ENCODE measurements at regions not wholly inside any gene's neighbourhood (a gene's known extent, or its start where the extent isn't known, plus 50 kb on each side); places are given as distances from the start of the nearest gene placed in this dataset.

DNA sequence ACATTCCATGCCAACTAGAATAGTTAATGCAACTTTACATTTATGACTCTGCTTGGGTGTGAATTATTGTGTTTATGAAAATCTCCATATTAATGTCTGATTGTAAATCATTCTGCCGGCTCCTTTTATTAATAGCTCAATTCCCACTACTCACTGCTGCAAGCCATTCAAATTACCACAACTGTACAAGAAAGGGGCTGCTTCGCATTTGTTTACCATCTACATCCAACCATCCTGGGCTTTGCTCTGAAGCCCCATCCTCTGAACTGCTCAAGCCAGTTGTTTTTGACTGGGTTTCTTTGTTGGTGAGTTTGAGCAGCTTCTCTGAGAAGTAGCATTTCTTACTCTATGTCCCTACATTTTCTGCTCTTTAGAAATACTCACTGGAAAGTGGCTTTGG, 451.6 kb upstream of the CADM1 start:
- H3K4me3 Mint-ChIP-seq: no peak overlapping the region
- H3K9me3 Mint-ChIP-seq: peaks cover 10% of the 10 kb centered on the region
- no peak overlapping the region for H3K27ac Mint-ChIP-seq
- H3K27me3 Mint-ChIP-seq: peaks cover 6% of the 10 kb centered on the region
- no peaks in the 10 kb centered on the region for H3K4me1 Mint-ChIP-seq (ENCODE audit: low read depth)
- no peaks in the 10 kb centered on the region for H3K36me3 Mint-ChIP-seq (ENCODE audit: low read depth)

DNA sequence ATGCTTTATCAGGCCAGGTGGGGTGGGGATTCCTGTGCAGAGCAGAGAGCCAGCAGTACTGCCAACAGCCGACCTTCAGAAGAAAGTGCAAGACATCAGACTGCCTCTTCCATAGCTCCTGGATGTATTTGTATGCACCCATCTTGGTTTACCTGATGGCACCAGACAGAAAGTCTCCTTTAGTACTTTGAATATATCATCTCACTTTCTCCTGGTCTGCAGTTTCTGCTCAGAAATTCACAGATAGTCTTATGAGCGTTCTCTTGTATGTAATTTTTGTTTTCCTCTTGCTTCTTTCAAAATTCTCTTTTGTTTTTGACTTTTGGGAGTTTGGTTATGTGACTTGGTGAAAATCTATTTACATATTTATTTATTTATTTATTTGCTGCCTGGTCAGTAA, 446.4 kb upstream of the CADM1 start:
- Mint-ChIP-seq H3K4me1 (ENCODE audit: low read depth) (no peaks in the 10 kb centered on the region), H3K27me3 (peaks cover under 1% of the 10 kb centered on the region), H3K27ac (no peak overlapping the region), H3K4me3 (no peak overlapping the region), H3K9me3 (peaks cover 21% of the 10 kb centered on the region), H3K36me3 (ENCODE audit: low read depth) (no peaks in the 10 kb centered on the region)

DNA sequence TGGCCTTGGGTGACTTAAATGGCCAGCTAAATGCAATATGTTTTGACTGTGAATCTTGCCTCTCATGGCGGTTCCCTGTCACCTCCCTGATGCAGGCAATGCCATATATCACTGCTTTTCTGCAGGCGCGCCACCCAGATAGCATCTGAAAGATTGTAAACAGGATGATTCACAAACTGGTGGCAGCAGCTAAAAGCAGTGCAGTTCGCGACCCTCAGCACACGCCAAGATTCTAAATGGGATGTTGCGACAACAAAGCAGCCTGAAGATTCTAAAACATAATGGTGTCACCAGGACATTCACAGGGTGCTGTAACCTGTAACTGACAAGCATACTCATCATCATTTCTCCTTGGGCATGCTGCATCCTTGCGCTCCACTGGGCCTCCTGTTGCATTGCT, 440.4 kb upstream of the CADM1 start:
- Mint-ChIP-seq H3K36me3 (ENCODE audit: low read depth) (no peaks in the 10 kb centered on the region), H3K4me1 (ENCODE audit: low read depth) (peaks cover 5% of the 10 kb centered on the region), H3K9me3 (peaks cover 12% of the 10 kb centered on the region), H3K27me3 (no peaks in the 10 kb centered on the region), H3K4me3 (no peak overlapping the region), H3K27ac (no peak overlapping the region)

DNA sequence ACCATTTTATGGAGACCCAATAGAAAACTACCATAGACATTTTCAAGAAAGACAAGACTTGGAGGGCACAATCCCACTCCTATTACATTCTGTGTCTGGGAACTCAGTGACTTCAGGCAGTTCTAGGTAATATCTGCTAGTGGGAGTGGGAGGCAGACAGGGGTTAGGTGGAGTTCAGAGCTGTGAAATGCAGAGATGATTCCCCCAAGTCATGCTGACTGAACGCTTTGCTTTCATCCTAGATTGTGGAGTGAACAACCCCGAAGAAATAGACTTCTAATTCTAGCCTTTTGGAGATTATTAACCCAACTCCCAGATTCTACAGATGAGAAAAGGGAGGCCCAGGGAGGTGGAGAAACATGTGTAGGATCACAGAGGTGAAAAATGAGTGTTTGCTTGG, 437.8 kb upstream of the CADM1 start:
- H3K9me3 Mint-ChIP-seq: peaks cover 6% of the 10 kb centered on the region
- H3K4me3 Mint-ChIP-seq: no peak overlapping the region
- peaks cover 3% of the 10 kb centered on the region for H3K27me3 Mint-ChIP-seq
- H3K27ac Mint-ChIP-seq: no peak overlapping the region
- no peaks in the 10 kb centered on the region for H3K36me3 Mint-ChIP-seq (ENCODE audit: low read depth)
- peaks cover 5% of the 10 kb centered on the region for H3K4me1 Mint-ChIP-seq (ENCODE audit: low read depth)

DNA sequence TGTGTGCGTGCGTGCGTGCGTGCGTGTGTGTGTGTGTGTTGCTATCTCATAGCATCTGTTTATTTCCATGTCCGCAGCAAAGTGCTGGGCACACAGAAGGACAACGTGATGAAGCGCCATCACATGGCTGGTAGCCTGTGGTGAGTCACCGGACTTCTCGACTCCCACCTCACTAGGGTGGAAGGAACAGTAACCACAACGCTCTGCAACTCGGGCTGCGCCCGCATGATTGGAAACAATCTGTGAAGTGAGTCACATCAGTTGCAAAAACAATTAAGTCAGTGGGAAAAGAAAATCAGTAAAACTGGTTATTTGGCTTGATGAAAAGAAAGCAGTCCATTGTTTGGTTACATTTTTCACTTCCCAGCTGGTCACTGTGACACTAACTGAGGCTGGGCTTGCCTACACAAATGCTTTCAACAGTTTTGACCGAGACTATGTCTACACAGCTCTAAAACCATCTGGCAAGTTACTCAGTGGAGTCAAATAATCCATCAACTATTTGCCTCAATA, 437.3 kb upstream of the CADM1 start:
- peaks cover 3% of the 10 kb centered on the region for H3K27me3 Mint-ChIP-seq
- peaks cover 5% of the 10 kb centered on the region for H3K4me1 Mint-ChIP-seq (ENCODE audit: low read depth)
- no peak overlapping the region for H3K4me3 Mint-ChIP-seq
- H3K27ac Mint-ChIP-seq: no peak overlapping the region
- no peaks in the 10 kb centered on the region for H3K36me3 Mint-ChIP-seq (ENCODE audit: low read depth)
- H3K9me3 Mint-ChIP-seq: peaks cover 6% of the 10 kb centered on the region

DNA sequence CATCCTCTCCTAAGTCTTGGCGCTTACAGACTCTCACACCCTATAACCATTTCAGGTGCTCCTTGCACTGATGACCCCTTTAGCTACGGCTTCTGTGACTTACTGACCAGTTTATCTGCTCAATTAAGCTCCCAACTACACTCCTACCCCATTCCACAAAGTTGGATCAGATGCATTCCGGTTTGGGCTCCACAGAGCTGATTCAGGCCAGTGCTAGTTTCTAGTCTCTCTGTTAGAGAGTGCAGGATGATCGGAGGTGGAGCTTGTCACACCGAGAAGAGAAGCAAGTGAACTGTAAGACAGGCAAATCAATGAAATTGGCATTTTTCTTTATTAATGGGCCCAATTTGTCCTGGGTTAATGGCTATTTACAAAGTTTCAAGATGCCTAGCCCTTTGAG, 436.8 kb upstream of the CADM1 start:
- Mint-ChIP-seq H3K4me1 (ENCODE audit: low read depth) (peaks cover 5% of the 10 kb centered on the region), H3K9me3 (peaks cover 6% of the 10 kb centered on the region), H3K27me3 (peaks cover 3% of the 10 kb centered on the region), H3K36me3 (ENCODE audit: low read depth) (no peaks in the 10 kb centered on the region), H3K27ac (no peak overlapping the region), H3K4me3 (no peak overlapping the region)

DNA sequence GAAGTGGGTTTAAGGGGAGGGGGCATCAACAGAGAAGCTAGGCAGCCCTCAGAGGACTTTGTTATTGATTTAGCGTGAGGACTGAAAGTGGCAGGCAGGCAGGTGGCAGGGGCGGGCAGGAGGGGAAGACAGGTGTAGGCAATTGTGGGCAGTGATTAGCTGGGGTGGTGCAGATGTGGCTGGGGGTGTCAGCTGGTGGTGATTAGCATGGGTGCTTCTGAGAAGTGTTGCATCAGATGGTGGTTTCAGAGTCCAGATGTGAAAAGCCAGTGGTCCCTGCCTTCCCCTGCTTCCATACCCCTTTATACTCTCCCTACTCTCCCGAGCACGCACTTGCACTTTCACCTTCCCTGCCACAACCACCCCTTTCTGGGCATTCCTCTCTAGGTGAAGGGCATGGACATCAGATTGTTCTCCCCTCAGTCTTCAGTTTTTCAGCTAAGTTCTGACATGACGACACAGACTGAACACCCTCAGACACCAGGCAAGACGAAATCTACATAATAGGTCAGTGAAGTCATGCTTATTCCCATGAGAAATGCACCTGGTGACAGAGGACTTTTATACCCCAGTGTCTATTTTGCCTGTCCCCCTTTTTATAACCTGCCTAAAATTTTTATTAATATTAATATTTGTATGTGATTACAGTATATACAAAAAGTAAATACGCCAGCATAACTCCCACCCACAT, 435.7 kb upstream of the CADM1 start:
- H3K9me3 Mint-ChIP-seq: no peaks in the 10 kb centered on the region
- no peak overlapping the region for H3K27ac Mint-ChIP-seq
- no peaks in the 10 kb centered on the region for H3K36me3 Mint-ChIP-seq (ENCODE audit: low read depth)
- peaks cover 3% of the 10 kb centered on the region for H3K27me3 Mint-ChIP-seq
- H3K4me3 Mint-ChIP-seq: no peak overlapping the region
- peaks cover 5% of the 10 kb centered on the region for H3K4me1 Mint-ChIP-seq (ENCODE audit: low read depth)

DNA sequence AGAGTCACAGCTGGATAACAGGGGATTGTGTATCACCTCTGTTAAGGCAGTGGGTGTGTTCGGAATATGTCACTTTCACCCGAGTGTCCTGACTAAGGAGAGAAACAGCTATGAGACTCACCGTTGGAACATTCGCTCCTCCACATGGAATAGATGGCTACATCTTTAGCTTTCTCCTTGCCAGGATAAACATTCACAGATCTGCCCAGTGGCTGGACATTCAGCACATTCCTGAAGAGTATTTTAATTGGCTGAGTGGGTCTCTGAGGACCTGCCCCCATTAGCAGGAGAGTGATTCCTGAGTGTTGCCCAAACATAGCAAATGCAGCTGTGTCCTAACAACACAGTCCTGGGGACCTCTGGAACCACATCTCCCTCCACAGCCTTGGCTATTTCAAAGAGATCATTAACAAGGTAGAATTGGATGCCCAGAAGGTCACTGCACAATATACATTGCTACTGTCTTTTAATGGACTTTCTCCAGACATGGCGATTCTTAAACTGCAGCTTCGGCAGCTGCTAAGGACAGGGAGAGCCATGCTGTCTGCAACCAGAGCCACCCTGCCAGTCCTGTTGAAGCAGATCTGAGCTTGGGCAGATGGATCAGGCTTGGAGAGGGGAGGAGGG, 435.0 kb upstream of the CADM1 start:
- H3K27me3 Mint-ChIP-seq: peaks cover 3% of the 10 kb centered on the region
- no peaks in the 10 kb centered on the region for H3K36me3 Mint-ChIP-seq (ENCODE audit: low read depth)
- H3K4me3 Mint-ChIP-seq: no peak overlapping the region
- H3K27ac Mint-ChIP-seq: no peak overlapping the region
- H3K9me3 Mint-ChIP-seq: no peaks in the 10 kb centered on the region
- H3K4me1 Mint-ChIP-seq (ENCODE audit: low read depth): peaks cover 5% of the 10 kb centered on the region

DNA sequence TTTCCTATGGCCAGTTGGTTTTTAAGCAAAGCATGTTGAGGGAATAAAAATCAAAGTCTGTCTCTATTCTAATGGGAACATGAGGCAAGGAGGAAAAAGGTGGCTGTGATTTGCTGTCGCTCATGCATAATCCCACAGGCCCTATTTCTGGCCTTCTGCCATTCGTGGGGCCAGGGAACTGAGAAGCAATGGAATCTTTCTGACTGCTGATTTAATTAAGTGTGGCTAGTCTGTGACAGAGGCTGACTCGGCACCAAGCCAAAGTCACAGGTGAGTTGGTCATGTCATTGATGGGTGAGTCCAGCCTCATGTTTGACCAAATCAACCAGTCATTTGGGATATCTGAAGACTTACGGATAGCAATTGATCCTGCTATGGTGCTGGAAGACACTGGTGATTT, 429.3 kb upstream of the CADM1 start:
- no peak overlapping the region for H3K4me3 Mint-ChIP-seq
- peaks cover 4% of the 10 kb centered on the region for H3K27me3 Mint-ChIP-seq
- H3K9me3 Mint-ChIP-seq: no peaks in the 10 kb centered on the region
- H3K27ac Mint-ChIP-seq: no peak overlapping the region
- no peaks in the 10 kb centered on the region for H3K36me3 Mint-ChIP-seq (ENCODE audit: low read depth)
- H3K4me1 Mint-ChIP-seq (ENCODE audit: low read depth): no peaks in the 10 kb centered on the region

DNA sequence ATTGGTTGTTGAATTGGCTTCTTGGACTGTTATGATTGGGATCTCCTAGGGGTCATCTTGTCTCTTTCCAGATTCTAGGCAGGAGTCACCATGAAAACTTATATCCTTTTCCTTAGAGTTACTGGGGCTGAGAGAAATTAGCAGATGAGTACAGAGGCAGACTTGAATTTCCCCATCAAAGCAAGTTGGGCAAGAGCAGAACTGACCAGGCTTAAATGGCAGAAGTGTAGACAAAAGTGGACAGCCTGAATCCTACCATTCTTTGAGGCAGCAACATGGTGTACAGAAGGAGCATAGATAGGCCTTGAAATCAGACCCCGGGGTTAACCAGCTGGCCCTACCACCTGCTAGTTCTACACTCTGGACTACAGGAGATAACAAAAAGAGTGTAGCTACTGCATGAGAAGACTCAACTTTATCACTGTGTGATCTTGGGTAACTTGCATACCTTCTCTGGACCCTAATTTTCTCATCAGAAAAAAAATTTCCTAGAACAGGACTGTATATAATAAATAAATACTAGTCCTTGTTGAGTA, 427.4 kb upstream of the CADM1 start:
- H3K27me3 Mint-ChIP-seq: peaks cover 9% of the 10 kb centered on the region
- no peaks in the 10 kb centered on the region for H3K4me1 Mint-ChIP-seq (ENCODE audit: low read depth)
- no peak overlapping the region for H3K27ac Mint-ChIP-seq
- H3K4me3 Mint-ChIP-seq: no peak overlapping the region
- peaks cover under 1% of the 10 kb centered on the region for H3K9me3 Mint-ChIP-seq
- no peaks in the 10 kb centered on the region for H3K36me3 Mint-ChIP-seq (ENCODE audit: low read depth)

DNA sequence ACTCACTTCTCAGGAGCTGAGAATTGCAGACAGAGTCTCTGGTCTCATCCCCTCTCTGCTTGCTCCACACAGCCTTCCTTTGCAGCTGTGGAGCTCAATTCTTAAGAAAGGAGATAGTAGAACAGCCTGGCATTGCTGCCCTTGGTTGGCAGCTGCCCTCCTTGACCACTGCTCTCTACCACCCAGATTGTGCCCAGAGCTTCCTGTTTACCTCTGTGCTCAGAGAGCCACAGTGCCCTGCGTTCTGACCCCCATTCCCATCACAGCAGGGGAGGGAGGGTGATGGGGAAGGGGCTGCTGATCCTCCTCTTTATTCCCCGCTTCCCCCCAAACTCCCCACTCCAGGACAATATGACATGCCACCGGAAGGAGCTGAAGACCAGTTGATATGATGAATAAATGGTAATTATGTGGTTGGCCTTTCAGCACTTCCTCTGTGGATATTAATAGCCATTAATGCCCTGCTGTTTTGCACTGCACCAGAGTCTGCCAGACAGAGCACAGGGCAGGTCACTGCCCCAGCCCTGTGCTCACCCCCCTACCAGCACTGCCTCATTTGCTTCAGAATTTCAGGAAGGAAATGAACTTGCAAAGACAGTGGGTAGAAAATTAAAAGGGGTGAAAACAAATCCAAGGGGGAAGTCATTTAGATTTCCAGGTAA, 426.8 kb upstream of the CADM1 start:
- peaks cover 5% of the 10 kb centered on the region for H3K4me1 Mint-ChIP-seq (ENCODE audit: low read depth)
- peaks cover 9% of the 10 kb centered on the region for H3K27me3 Mint-ChIP-seq
- no peaks in the 10 kb centered on the region for H3K36me3 Mint-ChIP-seq (ENCODE audit: low read depth)
- no peak overlapping the region for H3K27ac Mint-ChIP-seq
- H3K4me3 Mint-ChIP-seq: no peak overlapping the region
- peaks cover 5% of the 10 kb centered on the region for H3K9me3 Mint-ChIP-seq

DNA sequence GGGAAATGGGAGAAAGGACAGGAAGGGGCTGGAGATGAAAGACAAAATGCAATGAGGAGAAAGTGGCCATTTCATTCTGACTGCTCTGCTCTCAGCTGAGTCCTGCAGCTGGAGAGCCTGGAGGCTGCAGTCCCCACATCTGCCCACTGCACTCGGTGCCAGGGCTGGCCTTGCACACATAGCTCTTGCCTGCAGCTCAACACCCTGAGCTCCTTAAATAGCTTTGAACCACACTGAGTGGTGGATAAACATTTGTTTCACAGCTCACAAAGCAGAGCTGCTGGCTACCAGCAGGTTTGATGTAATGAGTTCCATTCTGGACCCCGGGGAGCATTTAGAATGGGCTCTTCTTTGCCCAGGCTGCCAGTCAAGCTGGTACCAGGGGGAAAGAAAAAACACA, 426.1 kb upstream of the CADM1 start:
- Mint-ChIP-seq H3K4me3 (no peak overlapping the region), H3K9me3 (peaks cover 5% of the 10 kb centered on the region), H3K36me3 (ENCODE audit: low read depth) (no peaks in the 10 kb centered on the region), H3K4me1 (ENCODE audit: low read depth) (peaks cover 12% of the 10 kb centered on the region), H3K27me3 (peaks cover 9% of the 10 kb centered on the region), H3K27ac (no peak overlapping the region)

DNA sequence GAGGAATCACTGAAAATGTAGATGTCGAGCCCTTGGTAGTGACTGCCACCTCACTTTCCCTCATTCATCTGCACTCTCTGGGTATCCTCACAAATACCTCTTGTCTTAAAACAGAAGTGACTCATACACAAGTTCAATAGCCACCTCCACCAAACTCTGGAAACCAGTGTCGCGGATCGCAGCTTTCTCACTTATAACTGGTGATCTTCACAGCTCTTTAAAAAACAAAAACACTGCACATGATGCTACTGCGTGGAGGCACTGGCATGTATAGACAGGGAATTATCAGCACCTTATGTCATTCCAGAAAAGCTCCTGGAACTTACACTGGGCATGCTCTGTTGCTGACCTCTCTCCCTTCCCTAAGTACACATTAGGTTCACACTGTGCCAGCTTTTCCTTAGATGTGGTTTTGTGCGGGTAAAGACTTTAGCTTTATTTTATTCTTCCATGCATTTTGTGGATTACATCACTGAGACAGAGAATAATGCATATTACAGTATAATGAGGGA, 425.5 kb upstream of the CADM1 start:
- no peak overlapping the region for H3K27ac Mint-ChIP-seq
- H3K9me3 Mint-ChIP-seq: peaks cover 5% of the 10 kb centered on the region
- no peak overlapping the region for H3K4me3 Mint-ChIP-seq
- H3K4me1 Mint-ChIP-seq (ENCODE audit: low read depth): peaks cover 16% of the 10 kb centered on the region
- H3K27me3 Mint-ChIP-seq: peaks cover 9% of the 10 kb centered on the region
- H3K36me3 Mint-ChIP-seq (ENCODE audit: low read depth): no peaks in the 10 kb centered on the region

DNA sequence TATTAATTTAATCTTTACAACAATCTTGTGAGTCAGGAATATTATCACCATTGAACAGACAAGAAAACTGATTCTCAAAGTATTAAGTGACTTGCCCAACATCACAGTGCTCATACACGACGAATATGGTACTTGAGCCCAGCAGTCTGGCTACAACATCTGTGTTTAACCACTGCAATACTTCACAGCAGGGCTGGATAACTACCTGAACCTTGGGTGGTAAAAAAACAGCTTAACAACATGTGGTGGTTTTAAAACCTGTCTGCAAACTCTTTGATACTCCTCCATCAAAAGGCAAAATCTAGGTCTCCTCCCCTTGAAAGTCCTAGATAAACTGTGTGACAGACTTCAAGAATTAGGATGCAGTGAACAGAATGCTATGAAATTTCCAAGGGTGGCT, 424.6 kb upstream of the CADM1 start:
- Mint-ChIP-seq H3K4me1 (ENCODE audit: low read depth) (peaks cover 18% of the 10 kb centered on the region), H3K9me3 (peaks cover 5% of the 10 kb centered on the region), H3K27ac (no peak overlapping the region), H3K27me3 (peaks cover 9% of the 10 kb centered on the region), H3K4me3 (no peak overlapping the region), H3K36me3 (ENCODE audit: low read depth) (no peaks in the 10 kb centered on the region)

DNA sequence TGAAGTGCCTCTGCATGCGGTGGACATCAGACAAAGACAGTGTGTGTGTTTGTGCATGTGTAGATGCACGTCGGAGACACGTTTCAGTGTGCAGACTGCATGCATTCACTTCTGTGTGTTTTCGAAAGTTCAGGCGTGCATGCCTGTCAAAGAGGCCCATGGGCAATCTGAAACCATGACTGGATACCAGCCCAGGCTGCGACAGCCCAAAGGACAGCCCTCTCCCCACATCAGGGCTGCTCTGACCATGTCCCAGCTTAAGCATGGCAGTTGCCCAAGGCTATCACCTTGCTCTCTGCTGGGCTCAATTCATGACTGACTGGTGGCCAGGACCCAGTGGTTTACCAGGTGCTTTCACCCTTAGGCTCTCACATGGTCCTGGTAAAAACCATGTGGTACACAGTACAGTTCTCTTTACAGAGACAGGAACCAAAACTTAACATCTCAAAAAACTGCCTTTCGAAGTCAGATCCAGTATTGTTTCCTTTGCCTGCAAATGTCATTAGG, 423.7 kb upstream of the CADM1 start:
- peaks cover 9% of the 10 kb centered on the region for H3K27me3 Mint-ChIP-seq
- no peak overlapping the region for H3K27ac Mint-ChIP-seq
- H3K36me3 Mint-ChIP-seq (ENCODE audit: low read depth): no peaks in the 10 kb centered on the region
- H3K9me3 Mint-ChIP-seq: peaks cover 5% of the 10 kb centered on the region
- no peak overlapping the region for H3K4me3 Mint-ChIP-seq
- H3K4me1 Mint-ChIP-seq (ENCODE audit: low read depth): peaks cover 18% of the 10 kb centered on the region

Measured in stimulated activated naive CD8-positive, alpha-beta T cell treated with anti-CD3 and anti-CD28 coated beads, Interleukin-15, Interleukin-2, amounts not matched to agents 100 ng/mL and 50 ng/mL, for 24 hours (primary cell).